NCI-H1436 (cell line): ENCODE measurements at regions not wholly inside any gene's neighbourhood (a gene's known extent, or its start where the extent isn't known, plus 50 kb on each side); places are given as distances from the start of the nearest gene placed in this dataset.

Experiments used
- DNase-seq: peaks from one replicate; lab custom pipeline; 2025; lab: John Stamatoyannopoulos, UW

- peak; percentile 43 for DNase-seq
These were observed 180.3 kb upstream of the GRB10 start for GRCh38 chr7:50962962-50963374.

GRCh38 chr7:50962281-50962883 lies 179.7 kb upstream of the GRB10 start:
- no peak for DNase-seq

- DNase-seq: no peak
These were observed 178.1 kb upstream of the GRB10 start for GRCh38 chr7:50960621-50961310.

- no peak for DNase-seq
These were observed 177.3 kb upstream of the GRB10 start for GRCh38 chr7:50959991-50960390.

GRCh38 chr7:50959560-50959959 lies 176.9 kb upstream of the GRB10 start:
- DNase-seq: no peak

GRCh38 chr7:50957855-50958254 lies 175.2 kb upstream of the GRB10 start:
- no peak for DNase-seq

- no peak for DNase-seq
These were observed 174.7 kb upstream of the GRB10 start for GRCh38 chr7:50957431-50957830.

GRCh38 chr7:50956522-50957155 lies 173.9 kb upstream of the GRB10 start:
- DNase-seq: no peak

- DNase-seq: no peak
These were observed 172.0 kb upstream of the GRB10 start for GRCh38 chr7:50954716-50955115.

GRCh38 chr7:50954245-50954644 lies 171.5 kb upstream of the GRB10 start:
- DNase-seq: no peak

GRCh38 chr7:50953820-50954219 lies 171.1 kb upstream of the GRB10 start:
- no peak for DNase-seq

GRCh38 chr7:50953303-50953702 lies 170.6 kb upstream of the GRB10 start:
- no peak for DNase-seq

- no peak for DNase-seq
These were observed 169.8 kb upstream of the GRB10 start for GRCh38 chr7:50952544-50952943.

GRCh38 chr7:50952120-50952519 lies 169.4 kb upstream of the GRB10 start:
- no peak for DNase-seq

- DNase-seq: no peak
These were observed 160.8 kb upstream of the GRB10 start for GRCh38 chr7:50943482-50943881.

GRCh38 chr7:50941525-50941924 lies 158.8 kb upstream of the GRB10 start:
- no peak for DNase-seq

GRCh38 chr7:50940621-50941020 lies 157.9 kb upstream of the GRB10 start:
- no peak for DNase-seq

- no peak for DNase-seq
These were observed 156.3 kb upstream of the GRB10 start for GRCh38 chr7:50939021-50939420.

- no peak for DNase-seq
These were observed 155.0 kb upstream of the GRB10 start for GRCh38 chr7:50937727-50938126.

GRCh38 chr7:50926049-50926448 lies 143.4 kb upstream of the GRB10 start:
- DNase-seq: no peak

- no peak for DNase-seq
These were observed 140.8 kb upstream of the GRB10 start for GRCh38 chr7:50923476-50923875.

- no peak for DNase-seq
These were observed 138.6 kb upstream of the GRB10 start for GRCh38 chr7:50921114-50921813.
